K562 (cell line): ENCODE measurements at regions not wholly inside any gene's neighbourhood (a gene's known extent, or its start where the extent isn't known, plus 50 kb on each side); places are given as distances from the start of the nearest gene placed in this dataset.

Experiments
- ATAC-seq: fragments of 200-7000 bp; cut with Tn5 transposase; 3 replicates; pipeline ENCODE4 v1.9.1; 2020; ENCODE audit warnings: moderate library complexity
- BruUV-seq: library from RNA; stranded (reverse); fragments of 400-500 nt; replicated peaks from 2 replicates; lab custom pipeline; 2021; lab: Mats Ljungman, UMichigan
- CTCF ChIA-PET: fragments of 300-600 bp; formaldehyde crosslinking; extraction: SDS; loops from one replicate; lab custom pipeline; 2021; ENCODE audit warnings: low intra/inter-chr PET ratio; lab: Yijun Ruan, JAX
- POLR2A ChIA-PET: fragments of 300-600, 350-650 bp; sonication (Branson Sonifier 250); formaldehyde crosslinking; extraction: SDS; loops from one replicate; lab custom pipeline; 2021; ENCODE audit warnings: antibody characterized with exemption, inconsistent platforms; lab: Yijun Ruan, JAX
- DNase-seq, 4 experiments: peaks; one replicate each; pipeline versions ENCODE4 v3.0.0 to v3.0.0-alpha.2; 2011 to 2018; ENCODE audit warnings: low spot score in 3 of 4, mixed read lengths in 3 of 4; ENCODE audit errors: extremely low read depth in 1 of 4
- FAIRE-seq: peaks from 2 replicates; lab custom pipeline; 2011; peaks lifted over from hg19 to GRCh38; lab: Jason Lieb, UNC
- H2AFZ ChIP-seq: 2 replicates; pipeline ENCODE4 v1.6.0; 2011; ENCODE audit warnings: low read depth, low read length, control low read depth, inconsistent platforms
- H3K27ac ChIP-seq: fragments of 200-600 bp; 3 replicates; pipeline ENCODE4 v1.8.0; 2011; ENCODE audit warnings: low read depth, mild to moderate bottlenecking, control low read depth, inconsistent platforms, low read length, moderate library complexity, mixed read lengths; ENCODE audit errors: extremely low read depth
- H3K27me3 ChIP-seq, 2 experiments: fragments of 300-600 bp in 1 of 2; 2 replicates in 1 of 2; 3 replicates in 1 of 2; pipeline versions ENCODE4 v1.6.0 to v1.8.0; 2011; ENCODE audit warnings: inconsistent platforms in 2 of 2, low read length in 2 of 2, mild to moderate bottlenecking in 1 of 2, mixed read lengths in 1 of 2, moderate library complexity in 1 of 2; ENCODE audit not compliant: control insufficient read depth in 2 of 2, insufficient read depth in 2 of 2
- H3K36me3 ChIP-seq: fragments of 300-600 bp; 3 replicates; pipeline ENCODE4 v1.8.0; 2011; ENCODE audit warnings: mild to moderate bottlenecking, low read length, inconsistent platforms; ENCODE audit not compliant: control insufficient read depth, insufficient read depth
- H3K4me1 ChIP-seq, 2 experiments: fragments of 200-600 bp in 1 of 2; replicated peaks in 1 of 2; 2 replicates in 1 of 2; 3 replicates in 1 of 2; pipeline versions ENCODE4 v1.5.1 to v1.8.0; 2011; ENCODE audit warnings: inconsistent platforms in 2 of 2, low read length in 2 of 2, mild to moderate bottlenecking in 1 of 2, mixed read lengths in 1 of 2, moderate library complexity in 1 of 2; ENCODE audit not compliant: control insufficient read depth in 2 of 2, insufficient read depth in 2 of 2
- H3K4me2 ChIP-seq: 2 replicates; pipeline ENCODE4 v1.6.1; 2011; ENCODE audit warnings: low read length, control low read depth, inconsistent platforms, mixed read lengths; ENCODE audit not compliant: insufficient read depth
- H3K4me3 ChIP-seq: fragments of 200-600 bp; sonication (generic), shearing (Covaris generic); 2 replicates; pipeline ENCODE4 v1.5.1; 2016; ENCODE audit warnings: control low read depth, inconsistent platforms
- H3K79me2 ChIP-seq: fragments of 200-600 bp; 3 replicates; pipeline ENCODE4 v1.8.0; 2011; ENCODE audit warnings: low read length, inconsistent platforms; ENCODE audit not compliant: control insufficient read depth, insufficient read depth
- H3K9ac ChIP-seq, 2 experiments: 2 replicates each; pipeline versions ENCODE4 v1.6.0 to v1.6.1; 2011; ENCODE audit warnings: low read depth in 2 of 2, low read length in 2 of 2, control low read depth in 1 of 2, inconsistent platforms in 1 of 2, mild to moderate bottlenecking in 1 of 2, mixed read lengths in 1 of 2; ENCODE audit not compliant: insufficient read depth in 1 of 2
- H3K9me1 ChIP-seq: one replicate; pipeline ENCODE4 v1.6.0; 2011; ENCODE audit warnings: inconsistent platforms, mild to moderate bottlenecking, low read length, moderate library complexity; ENCODE audit not compliant: control insufficient read depth, insufficient read depth
- H3K9me3 ChIP-seq: replicated peaks from 2 replicates; pipeline ENCODE4 v1.5.1; 2011; ENCODE audit warnings: low read depth, low read length, inconsistent platforms; ENCODE audit not compliant: control insufficient read depth, insufficient read depth
- H4K20me1 ChIP-seq: replicated peaks from 2 replicates; pipeline ENCODE4 v1.6.1; 2011; ENCODE audit warnings: low read length, inconsistent platforms, mixed read lengths; ENCODE audit not compliant: control insufficient read depth, insufficient read depth
- CLOCK ChIP-seq: fragments of 250-450 bp; sonication (Bioruptor Pico); IDR thresholded peaks from 2 replicates; pipeline ENCODE4 v1.4.0; 2020; ENCODE audit warnings: mild to moderate bottlenecking, moderate library complexity, borderline replicate concordance
- ETS2 ChIP-seq: IDR thresholded peaks from 2 replicates; pipeline ENCODE4 v1.6.1; 2016; ENCODE audit warnings: borderline replicate concordance, missing genetic modification characterization, mild to moderate bottlenecking, moderate library complexity, missing compliant biosample characterization; ENCODE audit not compliant: poor library complexity, severe bottlenecking
- FUS ChIP-seq: fragments of 200-400 bp; formaldehyde crosslinking; optimal IDR thresholded peaks from 2 replicates; pipeline ENCODE3; 2017; ENCODE audit warnings: low read depth, low read length
- HIVEP1 ChIP-seq: fragments of 250-450 bp; sonication (Bioruptor Pico); IDR thresholded peaks from 2 replicates; pipeline ENCODE4 v1.4.0; 2020; ENCODE audit warnings: mild to moderate bottlenecking
- JUNB ChIP-seq: fragments of 450-650 bp; formaldehyde crosslinking; conservative IDR thresholded peaks from 2 replicates; pipeline ENCODE4 v1.4.0; 2020; ENCODE audit warnings: mild to moderate bottlenecking
- NR3C1 ChIP-seq: sonication (generic); formaldehyde crosslinking; IDR thresholded peaks from 2 replicates; pipeline ENCODE4 v1.8.1; 2022; ENCODE audit warnings: missing genetic modification reagents
- SRF ChIP-seq, 2 experiments: fragments of 250-450, 450-650 bp in 1 of 2; sonication (Bioruptor Pico) in 1 of 2; sonication (generic) in 1 of 2; formaldehyde crosslinking; IDR thresholded peaks; 2 replicates each; pipeline versions ENCODE4 v1.5.0 to v1.5.1; 2020 to 2022; ENCODE audit warnings: mild to moderate bottlenecking in 1 of 2, missing genetic modification reagents in 1 of 2
- ZMIZ1 ChIP-seq, 2 experiments: fragments of 150-350 bp in 1 of 2; IDR thresholded peaks; 2 replicates each; pipeline ENCODE4 v1.6.1; 2012 to 2016; ENCODE audit warnings: low read depth in 2 of 2, low read length in 2 of 2, mild to moderate bottlenecking in 1 of 2, moderate library complexity in 1 of 2
- ZNF146 ChIP-seq: IDR thresholded peaks from one replicate; pipeline ENCODE4 v1.6.1; 2018; ENCODE audit warnings: missing compliant biosample characterization; ENCODE audit not compliant: unreplicated experiment
- ZNF311 ChIP-seq: fragments of 250-450 bp; sonication (Bioruptor Pico); IDR thresholded peaks from 2 replicates; pipeline ENCODE4 v1.4.0; 2020; ENCODE audit warnings: mild to moderate bottlenecking, moderate library complexity
- ZNF586 ChIP-seq: fragments of 450-650 bp; formaldehyde crosslinking; conservative IDR thresholded peaks from 2 replicates; pipeline ENCODE4 v1.4.0; 2020; ENCODE audit warnings: mild to moderate bottlenecking, moderate library complexity
- WGBS: fragments of 100-300 bp; shearing (Covaris generic); methylation state at CpG from one replicate; pipeline ENCODE4 v1.1.6; 2016; ENCODE audit warnings: low coverage, mixed read lengths; ENCODE audit not compliant: insufficient coverage; ENCODE audit errors: missing lambda C conversion rate; 5-methylcytosine and 5-hydroxymethylcytosine counted together
- in situ Hi-C: fragments of 300-500 bp; cut with MboI; formaldehyde crosslinking; loops from 4 replicates; pipeline ENCODE4 v1.15.0; 2018; ENCODE audit warnings: inconsistent platforms, mixed read lengths
- intact Hi-C: fragments of 100-400 bp; cut with micrococcal nuclease; formaldehyde crosslinking; loops from 2 replicates; pipeline ENCODE4 v1.14.2; 2022

- Histone ChIP-seq H3K36me3 (no peaks in the 10 kb centered on the region), H3K9me1 (no peaks in the 10 kb centered on the region), H3K4me2 (no peak overlapping the region), H3K27me3 (peaks cover 16 to 55% of the 10 kb centered on the region in 2 experiments; a peak in 3 of 5 replicates), H3K4me3 (no peak overlapping the region), H3K9ac (no peak overlapping the region), H3K27ac (no peak overlapping the region), H2AFZ (no peak overlapping the region), H3K79me2 (no peaks in the 10 kb centered on the region), H3K9me3 (no peaks in the 10 kb centered on the region), H4K20me1 (no peaks in the 10 kb centered on the region), H3K4me1 (no peaks in the 10 kb centered on the region; a peak in 1 of 5 replicates)
- intact Hi-C loops (no loop called here), in situ Hi-C loops (no loop called here)
- CTCF ChIA-PET = no interaction called here
- FAIRE-seq (no peak), DNase-seq (no peak), ATAC-seq (no peak)
- POLR2A ChIA-PET = no interaction called here
- TF ChIP-seq ZNF586 = no peak
- no peak for TF ChIP-seq SRF (CRISPR knock-in tag; IDR thresholded peaks at IDR 0.05)
- no peak for TF ChIP-seq CLOCK
- no peak for TF ChIP-seq JUNB
- TF ChIP-seq ZNF311 (CRISPR knock-in tag) = no peak
- TF ChIP-seq FUS = no peak
- TF ChIP-seq ETS2 (tag) = no peak
- TF ChIP-seq HIVEP1 (CRISPR knock-in tag) = no peak
- no peak for TF ChIP-seq ZNF146 (CRISPR knock-in tag)
- TF ChIP-seq ZMIZ1 (IDR thresholded peaks at IDR 0.05; ENCODE audit: low read depth in 2 of 2, low read length in 2 of 2) = no peak
- TF ChIP-seq NR3C1 (CRISPR knock-in tag) = no peak
- no TSS peak for BruUV-seq
- 0% methylated on average over 6 of the region's 6 CpGs for WGBS
These were observed 168.9 kb upstream of the PFKP start for GRCh38 chr10:2898509-2898860.
